ENCODE measurements at regions not wholly inside any gene's neighbourhood (a gene's known extent, or its start where the extent isn't known, plus 50 kb on each side); places are given as distances from the start of the nearest gene placed in this dataset.
"Not testable (repeated sequence)": the region's sequence is repeated elsewhere in the genome, so short reads cannot be mapped to it uniquely, and the experiment has no call there.

GRCh38 chr12:23282701-23283100 is 657.7 kb downstream of the ETNK1 start:
- no peak for DNase-seq

DNA sequence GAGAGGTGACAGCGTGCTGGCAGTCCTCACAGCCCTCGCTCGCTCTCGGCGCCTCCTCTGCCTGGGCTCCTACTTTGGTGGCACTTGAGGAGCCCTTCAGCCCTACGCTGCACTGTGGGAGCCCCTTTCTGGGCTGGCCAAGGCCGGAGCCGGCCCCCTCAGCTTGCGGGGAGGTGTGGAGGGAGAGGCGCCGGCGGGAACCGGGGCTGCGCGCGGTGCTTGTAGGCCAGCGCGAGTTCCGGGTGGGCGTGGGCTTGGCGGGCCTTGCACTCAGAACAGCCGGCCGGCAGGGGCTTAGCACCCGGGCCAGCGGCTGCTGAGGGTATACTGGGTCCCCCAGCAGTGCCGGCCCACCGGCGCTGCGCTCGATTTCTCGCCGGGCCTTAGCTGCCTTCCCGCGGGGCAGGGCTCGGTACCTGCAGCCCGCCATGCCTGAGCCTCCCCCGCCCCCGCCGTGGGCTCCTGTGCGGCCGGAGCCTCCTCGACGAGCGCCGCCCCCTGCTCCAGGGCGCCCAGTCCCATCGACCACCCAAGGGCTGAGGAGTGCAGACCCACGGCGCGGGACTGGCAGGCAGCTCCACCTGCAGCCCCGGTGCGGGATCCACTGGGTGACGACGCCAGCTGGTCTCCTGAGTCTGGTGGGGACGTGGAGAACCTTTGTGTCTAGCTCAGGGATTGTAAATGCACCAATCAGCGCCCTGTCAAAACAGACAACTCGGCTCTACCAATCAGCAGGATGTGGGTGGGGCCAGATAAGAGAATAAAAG is 661.0 kb downstream of the ETNK1 start:
- DNase-seq, result not testable (repeated sequence)

DNA sequence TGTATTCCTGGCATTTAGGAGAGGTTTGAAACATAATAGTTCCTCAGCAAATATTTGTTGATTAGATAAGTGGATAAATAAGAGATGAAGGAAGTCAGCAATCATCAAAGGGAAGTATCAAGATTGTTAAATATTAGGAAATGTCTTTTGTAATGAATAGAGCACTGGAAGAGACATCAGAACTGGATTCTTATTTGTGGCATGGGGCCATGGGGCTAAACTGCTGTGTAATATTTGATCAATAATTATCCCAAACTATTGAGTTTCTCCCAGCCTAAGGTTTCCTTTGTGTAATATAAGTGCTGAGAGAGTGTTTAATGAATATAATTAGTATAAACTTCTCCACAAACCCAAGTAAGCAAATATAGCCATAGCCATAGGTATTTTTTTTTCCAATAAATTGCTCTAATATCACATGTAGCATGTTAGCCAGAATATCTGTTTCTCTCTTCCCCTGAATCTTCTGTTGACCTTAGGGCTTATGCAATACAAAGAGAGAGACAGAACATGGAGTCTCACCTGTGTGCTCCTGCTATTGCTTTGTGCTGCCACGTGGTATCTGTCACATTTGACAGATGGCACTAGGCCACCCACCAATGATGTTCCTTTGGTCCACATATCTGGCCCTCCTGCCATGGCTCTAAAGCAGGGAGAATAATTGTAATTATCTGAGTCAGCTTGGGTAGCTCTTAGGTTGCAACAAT is 658.7 kb downstream of the SOX5 start:
- DNase-seq, result no peak

GRCh38 chr12:23303220-23303619 is 646.2 kb downstream of the SOX5 start:
- no peak for DNase-seq

GRCh38 chr12:23303821-23304220 is 645.6 kb downstream of the SOX5 start:
- no peak for DNase-seq

- DNase-seq, result no peak
Observed at GRCh38 chr12:23333938-23334337, 615.5 kb downstream of the SOX5 start.

DNA sequence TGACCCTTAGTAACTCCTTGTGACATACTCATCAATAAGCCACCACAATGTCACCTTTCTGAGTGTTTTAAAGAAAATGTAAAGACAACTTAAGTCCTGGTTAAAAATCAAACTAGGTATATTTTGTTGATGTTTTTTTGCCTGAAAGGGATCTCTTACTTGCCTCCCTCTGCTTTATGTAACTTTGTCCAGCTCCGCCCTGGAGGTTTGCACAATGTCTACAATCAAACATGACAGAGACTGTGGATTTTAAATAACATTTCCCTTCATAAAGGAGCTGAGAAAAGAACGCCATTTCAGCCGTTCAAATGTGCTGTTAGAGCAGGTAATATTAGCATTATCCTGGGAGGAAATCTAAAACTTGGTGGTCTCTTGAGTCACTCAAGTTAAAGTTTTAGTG is 613.9 kb downstream of the SOX5 start:
- no peak for DNase-seq

DNA sequence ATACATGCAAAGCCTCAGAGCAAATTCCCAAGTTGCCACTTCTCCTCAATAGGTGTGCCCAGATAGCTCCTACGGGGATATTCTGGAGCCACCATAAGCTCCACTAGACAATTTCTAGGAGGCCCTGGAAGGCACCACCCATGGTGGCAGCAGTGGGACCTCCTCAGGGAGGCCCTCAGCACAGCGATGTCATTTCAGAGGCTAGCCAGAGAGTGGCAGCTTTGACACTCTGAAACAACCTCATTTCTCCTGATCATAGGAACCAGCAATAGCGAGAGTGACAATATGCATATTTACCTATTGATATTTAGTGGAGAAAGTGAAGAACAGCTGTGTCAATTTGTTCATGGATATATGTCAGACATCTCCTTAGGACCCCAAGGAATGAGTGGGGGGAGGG is 612.3 kb downstream of the SOX5 start:
- DNase-seq, result no peak

DNA sequence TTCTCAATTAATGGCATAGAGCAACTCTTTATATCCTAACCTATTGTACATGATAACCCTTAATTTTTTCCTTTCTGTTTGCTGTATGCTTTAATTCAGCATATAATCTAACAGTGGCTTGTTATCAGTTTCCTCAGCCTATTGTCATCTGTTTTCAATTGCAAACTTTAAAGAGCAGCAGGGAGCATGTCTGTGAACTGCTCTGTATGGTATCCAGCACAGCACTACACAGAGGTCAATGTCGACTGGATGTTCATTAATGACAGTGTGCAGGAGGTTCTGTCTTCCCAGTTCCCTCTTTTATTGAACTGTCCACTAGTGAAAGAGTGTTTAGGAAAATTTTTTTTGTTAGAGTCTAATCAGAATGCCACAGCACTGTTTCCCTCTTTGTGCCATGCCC is 609.1 kb downstream of the SOX5 start:
- no peak for DNase-seq

- DNase-seq, result no peak
Observed at GRCh38 chr12:23342407-23342806, 607.1 kb downstream of the SOX5 start.

DNA sequence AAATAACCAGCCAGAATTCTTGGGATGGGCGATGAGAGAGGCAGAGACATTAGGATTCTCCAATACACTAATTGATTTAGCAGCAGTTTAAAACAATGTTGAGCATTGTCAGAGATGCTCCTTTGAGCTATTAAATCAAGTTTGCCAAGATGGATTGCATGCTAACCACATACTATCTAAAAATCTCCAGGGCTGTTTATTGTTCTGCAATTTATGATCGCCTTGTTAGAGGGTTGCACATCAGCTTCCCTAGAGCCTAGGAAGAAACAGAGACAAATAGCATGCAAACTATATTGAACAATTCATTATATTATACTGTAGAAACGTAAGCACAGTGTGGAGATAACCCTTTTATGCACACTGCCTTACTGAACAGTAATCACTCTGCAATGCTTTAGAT is 599.9 kb downstream of the SOX5 start:
- DNase-seq, result no peak

DNA sequence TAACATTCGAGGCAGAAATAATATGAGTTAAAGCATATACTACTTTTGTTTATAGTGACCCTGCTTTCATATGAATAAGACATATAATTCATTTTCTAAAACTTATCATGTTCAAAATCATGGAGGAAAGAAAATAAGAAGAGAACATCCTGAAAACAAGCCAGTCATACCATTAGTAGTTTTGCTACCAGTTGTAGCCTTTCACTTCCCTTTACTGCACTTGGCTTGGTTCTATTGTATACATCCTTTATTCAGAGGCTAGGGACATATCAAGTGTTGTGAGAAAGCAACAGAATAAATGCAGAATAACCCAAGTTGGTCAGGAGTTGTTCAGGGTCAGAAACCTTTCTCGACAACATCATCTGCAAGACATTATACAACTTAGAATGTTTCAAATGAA is 598.7 kb downstream of the SOX5 start:
- no peak for DNase-seq

- DNase-seq, result no peak
Observed at GRCh38 chr12:23352670-23353069, 596.8 kb downstream of the SOX5 start.

DNA sequence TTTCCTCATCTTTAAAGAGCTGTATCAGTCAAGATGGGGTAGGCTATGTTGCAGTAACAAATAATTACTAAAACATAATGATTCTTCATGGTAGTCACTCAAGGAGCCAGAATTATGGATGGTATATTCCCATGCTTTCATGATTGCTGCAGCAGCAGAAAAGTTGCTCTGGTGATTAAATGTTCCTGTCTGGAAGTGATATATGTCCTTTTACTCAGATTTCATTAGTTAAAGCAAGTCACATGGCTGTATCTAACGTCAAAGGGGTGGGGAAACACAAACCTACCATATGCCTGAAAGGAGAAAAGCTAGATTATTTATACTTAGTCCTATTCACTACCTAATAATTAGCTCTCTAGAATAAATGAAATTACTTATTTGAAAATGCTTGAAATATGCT is 594.7 kb downstream of the SOX5 start:
- DNase-seq, result no peak

GRCh38 chr12:23356440-23356839 is 593.0 kb downstream of the SOX5 start:
- no peak for DNase-seq

GRCh38 chr12:23356927-23357708 is 592.4 kb downstream of the SOX5 start:
- no peak for DNase-seq

DNA sequence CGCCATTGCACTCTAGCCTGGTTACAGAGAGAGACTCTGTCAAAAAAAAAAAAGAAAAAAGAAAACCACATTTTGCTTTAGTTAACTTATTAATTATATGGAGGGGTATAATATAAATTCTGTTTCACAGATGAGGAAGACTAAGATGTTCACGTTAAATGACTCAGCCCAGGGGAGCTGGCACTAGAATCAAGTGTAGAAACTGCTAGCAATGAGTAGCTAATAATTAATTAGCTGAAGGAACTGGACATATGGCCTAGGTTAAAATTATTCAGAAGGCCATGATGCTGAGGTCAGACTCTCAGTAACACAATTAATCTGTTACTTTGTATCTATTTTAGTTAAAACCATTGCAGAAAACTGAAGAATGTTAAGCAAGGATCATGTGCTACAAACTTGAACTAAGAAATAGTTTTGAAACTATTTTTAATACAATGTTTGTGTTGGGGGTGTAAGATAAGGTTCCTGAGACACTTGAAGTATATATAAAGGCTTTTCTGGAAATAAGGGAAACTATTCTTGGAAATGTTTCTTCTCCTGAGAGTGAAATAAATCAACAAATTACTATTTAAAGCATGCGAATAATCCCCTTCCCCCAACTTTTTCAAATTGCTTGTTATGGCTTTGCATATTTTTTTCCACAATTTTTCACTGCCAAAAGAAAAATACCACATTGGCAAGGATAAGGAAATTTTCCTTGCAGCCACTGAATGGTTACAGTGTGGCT is 589.3 kb downstream of the SOX5 start:
- DNase-seq, result no peak

DNA sequence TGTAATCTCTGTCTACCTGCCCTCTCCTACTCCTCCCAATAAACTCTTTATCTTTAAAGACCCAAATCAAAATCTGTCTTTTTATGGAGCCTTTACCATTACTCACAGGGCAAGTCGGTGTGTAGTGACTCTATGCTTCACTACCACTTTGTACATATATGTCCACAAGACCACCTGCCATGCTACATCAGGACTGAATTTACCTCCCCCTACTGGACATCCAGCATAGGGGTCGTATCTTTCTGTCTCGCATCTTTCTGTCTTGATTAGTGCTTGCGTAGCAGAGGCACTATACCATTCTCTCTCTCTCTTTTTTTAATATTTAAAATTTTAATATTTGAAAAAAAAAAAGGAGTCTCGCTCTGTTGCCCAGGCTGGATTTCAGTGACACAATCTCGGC is 587.5 kb downstream of the SOX5 start:
- DNase-seq, result no peak

- no peak for DNase-seq
Observed at GRCh38 chr12:23368590-23368989, 580.9 kb downstream of the SOX5 start.

GRCh38 chr12:23375621-23376020 is 573.8 kb downstream of the SOX5 start:
- DNase-seq, result no peak

GRCh38 chr12:23376238-23376637 is 573.2 kb downstream of the SOX5 start:
- no peak for DNase-seq

GRCh38 chr12:23380419-23381100 is 568.9 kb downstream of the SOX5 start:
- DNase-seq, result no peak

- DNase-seq, result not testable (repeated sequence)
Observed at GRCh38 chr12:23388898-23389297, 560.6 kb downstream of the SOX5 start.

All from stimulated activated CD4-positive, alpha-beta T cell treated with anti-CD3 and anti-CD28 coated beads, Interleukin-4, amount 100 ng/mL, for 24 hours (primary cell).